MG63 (cell line): ENCODE measurements at regions not wholly inside any gene's neighbourhood (a gene's known extent, or its start where the extent isn't known, plus 50 kb on each side); places are given as distances from the start of the nearest gene placed in this dataset.
"Not testable (repeated sequence)": the region's sequence is repeated elsewhere in the genome, so short reads cannot be mapped to it uniquely, and the experiment has no call there.

ENCODE experiments used
- DNase-seq: peaks from one replicate; pipeline ENCODE4 v3.0.0-alpha.2; 2020
- H3K27me3 ChIP-seq: fragments of 250-450 bp; sonication (Bioruptor Pico); 2 replicates; pipeline ENCODE4 v1.5.1; 2020; ENCODE audit warnings: mild to moderate bottlenecking, moderate library complexity
- H3K36me3 ChIP-seq: fragments of 250-450 bp; sonication (Bioruptor Pico); 2 replicates; pipeline ENCODE4 v1.5.1; 2020; ENCODE audit warnings: mild to moderate bottlenecking, moderate library complexity
- H3K4me3 ChIP-seq: fragments of 250-450 bp; sonication (Bioruptor Pico); 2 replicates; pipeline ENCODE4 v1.5.1; 2020; ENCODE audit warnings: mild to moderate bottlenecking, moderate library complexity
- H3K9me3 ChIP-seq: fragments of 250-450 bp; sonication (Bioruptor Pico); 2 replicates; pipeline ENCODE4 v1.5.1; 2020; ENCODE audit warnings: mild to moderate bottlenecking, moderate library complexity

DNA sequence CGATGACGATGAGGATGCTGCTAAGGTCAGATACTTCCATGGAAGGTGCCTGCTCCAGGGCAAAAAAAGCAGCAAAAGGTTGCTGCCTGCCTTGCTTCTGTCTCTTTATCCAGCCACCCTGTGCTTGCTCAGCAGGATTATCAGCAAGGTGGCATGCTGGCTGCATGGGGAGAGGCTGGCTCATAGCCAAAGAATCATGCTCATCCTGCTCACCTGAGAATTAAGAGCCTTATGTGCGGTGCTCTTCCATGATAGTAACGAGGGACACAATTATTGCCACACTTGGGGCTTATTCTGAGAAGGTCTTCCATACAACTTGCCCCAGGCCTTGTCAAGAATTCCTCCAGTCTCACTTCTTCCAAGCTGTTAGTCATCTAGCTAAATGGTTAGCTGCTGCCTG, 60.4 kb upstream of the SEC11C start:
- DNase-seq: no peak
- Histone ChIP-seq H3K4me3 (no peak overlapping the region), H3K36me3 (no peaks in the 10 kb centered on the region), H3K9me3 (no peaks in the 10 kb centered on the region), H3K27me3 (peaks cover 4% of the 10 kb centered on the region; the same call in 1 of the 2 replicates)

DNA sequence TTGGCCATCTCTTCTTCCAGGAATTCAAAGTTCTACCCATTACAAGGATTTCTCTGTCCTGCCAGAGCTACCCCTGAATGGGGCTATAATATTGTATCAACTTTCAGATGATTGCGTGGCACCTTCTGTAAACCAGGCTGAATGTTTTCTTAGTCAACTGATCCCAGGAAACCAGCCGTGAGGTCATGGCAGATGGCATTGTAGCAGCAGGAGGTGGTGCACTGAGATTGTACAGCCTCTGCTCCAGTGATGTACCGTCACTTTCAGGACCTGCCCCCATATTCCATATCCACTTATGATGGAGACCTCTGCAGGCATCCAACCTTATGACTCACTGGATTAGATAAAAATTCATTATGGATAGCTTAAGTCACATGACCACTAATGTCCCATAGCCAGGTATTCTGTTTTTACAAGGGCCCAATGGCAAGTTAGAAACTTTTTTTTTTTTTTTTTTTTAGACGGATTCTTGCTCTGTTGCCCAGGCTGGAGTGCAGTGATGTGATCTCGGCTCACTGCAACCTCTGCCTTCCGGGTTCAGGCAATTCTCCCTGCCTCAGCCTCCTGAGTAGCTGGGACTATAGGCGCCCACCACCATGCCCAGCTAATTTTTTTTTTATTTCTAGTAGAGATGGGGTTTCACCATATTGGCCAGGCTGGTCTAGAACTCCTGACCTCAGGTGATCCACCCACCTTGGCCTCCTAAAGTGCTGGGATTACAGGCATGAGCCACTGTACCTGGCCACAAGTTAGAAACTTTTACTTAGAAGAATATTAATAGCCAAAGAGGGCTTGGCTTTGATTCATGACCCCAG, 59.8 kb upstream of the SEC11C start:
- not testable (repeated sequence) for H3K9me3 ChIP-seq, H3K27me3 ChIP-seq, H3K36me3 ChIP-seq, H3K4me3 ChIP-seq
- DNase-seq: peak; percentile 28

DNA sequence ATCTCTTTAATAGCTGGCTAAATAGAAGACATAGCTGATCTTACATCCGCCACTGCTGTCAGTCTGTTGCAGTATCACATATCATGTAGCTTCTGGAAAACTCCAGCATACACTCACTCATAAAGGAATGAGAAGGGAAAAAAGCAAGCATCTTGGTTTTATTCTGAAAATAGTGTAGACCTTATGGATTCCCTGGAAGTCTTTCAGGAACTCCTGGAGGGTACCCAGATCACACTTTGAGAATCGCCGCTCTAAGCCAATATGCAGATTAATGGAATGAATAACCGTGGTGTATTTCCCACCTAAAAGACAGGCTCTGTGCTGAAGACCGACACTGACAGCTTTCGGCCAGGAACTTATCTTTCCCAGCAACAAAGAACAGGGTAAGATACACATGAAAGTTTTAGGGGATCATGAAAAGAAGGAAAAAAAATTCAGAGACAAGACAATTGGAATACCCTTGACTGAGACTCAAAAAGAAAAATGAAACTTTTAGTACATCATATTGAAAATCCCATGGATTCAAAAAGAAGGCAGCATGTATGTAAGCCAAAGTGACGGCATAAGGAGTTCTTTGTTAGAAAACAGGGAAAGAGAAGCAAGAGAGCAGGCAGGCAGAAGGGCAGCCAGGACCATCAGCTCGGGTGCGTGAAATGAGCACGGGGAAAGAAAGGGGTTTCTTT, 56.4 kb upstream of the SEC11C start:
- H3K4me3 ChIP-seq: no peak overlapping the region
- peaks cover 4% of the 10 kb centered on the region; the same call in 1 of the 2 replicates for H3K27me3 ChIP-seq
- H3K9me3 ChIP-seq: no peaks in the 10 kb centered on the region
- no peaks in the 10 kb centered on the region for H3K36me3 ChIP-seq
- no peak for DNase-seq

DNA sequence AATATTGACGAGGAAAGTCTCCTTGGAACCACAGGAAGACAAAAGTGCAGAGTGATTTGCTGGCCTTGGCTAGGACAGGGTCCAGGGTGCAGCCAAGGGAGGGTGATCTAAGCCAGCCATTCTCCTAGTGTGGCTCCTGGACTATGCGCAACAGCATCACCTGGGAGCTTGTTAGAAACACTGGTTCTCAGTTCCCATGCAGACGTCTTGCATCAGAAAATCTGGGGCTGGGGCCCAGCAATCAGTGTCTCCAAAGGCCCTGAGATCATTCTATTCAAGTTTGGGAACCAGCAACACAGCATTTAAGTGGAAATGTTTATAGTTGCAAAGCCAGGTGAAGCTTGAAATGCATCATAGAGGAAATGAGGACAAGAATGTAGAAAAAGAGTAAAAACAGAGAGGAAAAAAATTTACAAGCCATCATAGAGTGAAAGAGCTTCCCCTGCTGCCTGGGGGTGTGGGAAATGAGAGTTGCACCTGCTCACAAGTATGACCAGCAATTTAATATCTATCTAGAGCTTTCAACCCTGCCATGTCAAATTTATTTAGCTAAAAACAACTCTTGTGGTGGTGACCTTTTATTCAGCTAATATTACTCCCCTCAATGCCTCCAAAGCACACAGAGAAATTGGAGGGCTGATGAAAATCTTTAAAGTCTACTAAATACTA, 54.4 kb upstream of the SEC11C start:
- Histone ChIP-seq H3K36me3 (no peaks in the 10 kb centered on the region), H3K4me3 (no peak overlapping the region), H3K27me3 (peaks cover 5% of the 10 kb centered on the region; the same call in 1 of the 2 replicates), H3K9me3 (no peaks in the 10 kb centered on the region)
- no peak for DNase-seq

DNA sequence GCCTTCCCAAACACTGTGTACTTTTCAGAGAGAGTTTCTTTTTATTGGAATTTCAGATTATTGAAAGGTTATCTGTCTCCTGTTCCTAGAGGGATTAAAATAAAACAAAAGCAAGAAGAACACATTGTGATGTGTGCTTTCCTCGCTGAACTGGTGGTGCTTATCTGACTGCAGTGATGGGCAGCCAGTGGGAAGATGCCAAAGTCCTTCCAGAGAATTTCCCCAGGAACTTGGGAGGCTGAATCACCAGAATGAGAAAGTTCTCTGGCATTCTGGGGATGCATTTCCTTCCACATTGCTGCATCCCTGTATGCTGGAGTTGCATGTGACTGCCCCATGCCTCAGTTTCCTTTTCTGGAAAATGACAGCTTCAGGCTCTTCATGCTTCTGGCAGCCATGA, 53.9 kb upstream of the SEC11C start:
- peaks cover 7% of the 10 kb centered on the region; the same call in 1 of the 2 replicates for H3K27me3 ChIP-seq
- peak; percentile 22 for DNase-seq

DNA sequence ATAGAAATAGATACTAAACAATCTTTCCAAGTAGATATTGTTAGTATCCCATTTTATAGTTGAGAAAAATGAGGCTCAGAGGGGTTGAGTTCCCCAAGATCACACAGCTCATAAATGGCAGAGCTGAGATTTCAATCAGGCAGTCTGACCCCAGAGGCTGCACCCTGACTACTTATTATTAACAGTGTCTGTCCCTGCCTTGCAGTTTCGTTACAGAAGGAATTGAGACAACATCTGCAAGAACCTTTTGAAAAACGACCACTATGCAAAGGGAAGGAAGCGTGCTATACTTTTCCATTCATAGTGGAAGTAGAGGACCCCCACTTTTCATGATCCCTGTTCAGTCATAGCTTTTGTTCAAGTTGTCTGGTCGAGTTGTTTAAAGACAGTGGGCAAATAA, 53.2 kb upstream of the SEC11C start:
- H3K27me3 ChIP-seq: peaks cover 7% of the 10 kb centered on the region; the same call in 1 of the 2 replicates
- H3K4me3 ChIP-seq: no peak overlapping the region
- no peak for DNase-seq
- H3K36me3 ChIP-seq: no peaks in the 10 kb centered on the region
- H3K9me3 ChIP-seq: no peaks in the 10 kb centered on the region

More for the DNA sequence above, 53.9 kb upstream of the SEC11C start:
- Histone ChIP-seq H3K4me3 (no peak overlapping the region), H3K36me3 (no peaks in the 10 kb centered on the region), H3K9me3 (no peaks in the 10 kb centered on the region)

DNA sequence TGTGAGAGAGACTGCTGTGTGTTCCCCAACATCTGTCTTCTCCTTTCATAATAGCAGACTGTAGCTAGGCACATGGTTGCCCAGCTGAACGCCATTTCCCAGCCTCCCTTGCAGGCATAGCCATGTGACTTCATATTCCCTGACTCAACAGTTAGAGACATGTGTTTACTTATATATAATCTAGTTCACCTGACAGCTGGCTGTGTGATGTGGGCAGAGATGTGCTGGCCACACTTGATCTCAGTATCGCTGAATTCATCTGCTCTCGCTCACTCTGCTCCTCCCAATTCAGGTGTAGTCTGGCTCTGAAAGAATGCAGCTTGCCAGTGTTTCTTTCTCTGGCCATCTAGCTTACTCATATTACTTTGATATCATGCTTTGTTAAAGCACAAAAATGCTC, 52.3 kb upstream of the SEC11C start:
- Histone ChIP-seq H3K27me3 (peaks cover 9% of the 10 kb centered on the region; the same call in 1 of the 2 replicates), H3K4me3 (no peak overlapping the region), H3K9me3 (no peaks in the 10 kb centered on the region), H3K36me3 (no peaks in the 10 kb centered on the region)
- DNase-seq: no peak
